Dendritic cell treated with granulocyte-macrophage colony-stimulating factor and Interleukin-4, amounts not matched to agents 40 ng/mL and 50 ng/mL, for 4 days (primary cell): ENCODE measurements at regions not wholly inside any gene's neighbourhood (a gene's known extent, or its start where the extent isn't known, plus 50 kb on each side); places are given as distances from the start of the nearest gene placed in this dataset.
"Not testable (repeated sequence)": the region's sequence is repeated elsewhere in the genome, so short reads cannot be mapped to it uniquely, and the experiment has no call there.

Experiments used
- H3K27ac Mint-ChIP-seq: one replicate; pipeline ENCODE4 v1.8.0; 2022; ENCODE audit warnings: mild to moderate bottlenecking, mixed read lengths
- H3K27me3 Mint-ChIP-seq: one replicate; pipeline ENCODE4 v1.8.0; 2022; ENCODE audit warnings: mild to moderate bottlenecking, mixed read lengths
- H3K36me3 Mint-ChIP-seq: one replicate; pipeline ENCODE4 v1.8.0; 2022; ENCODE audit warnings: low read depth, mixed read lengths
- H3K4me1 Mint-ChIP-seq: one replicate; pipeline ENCODE4 v1.8.0; 2022; ENCODE audit warnings: low read depth, mixed read lengths
- H3K4me3 Mint-ChIP-seq: one replicate; pipeline ENCODE4 v1.8.0; 2022; ENCODE audit warnings: mild to moderate bottlenecking, moderate library complexity, mixed read lengths
- H3K9me3 Mint-ChIP-seq: one replicate; pipeline ENCODE4 v1.8.0; 2022; ENCODE audit warnings: mixed read lengths
- intact Hi-C: fragments of 100-400 bp; cut with micrococcal nuclease; formaldehyde crosslinking; loops from one replicate; pipeline ENCODE4 v1.15.0; 2022

DNA sequence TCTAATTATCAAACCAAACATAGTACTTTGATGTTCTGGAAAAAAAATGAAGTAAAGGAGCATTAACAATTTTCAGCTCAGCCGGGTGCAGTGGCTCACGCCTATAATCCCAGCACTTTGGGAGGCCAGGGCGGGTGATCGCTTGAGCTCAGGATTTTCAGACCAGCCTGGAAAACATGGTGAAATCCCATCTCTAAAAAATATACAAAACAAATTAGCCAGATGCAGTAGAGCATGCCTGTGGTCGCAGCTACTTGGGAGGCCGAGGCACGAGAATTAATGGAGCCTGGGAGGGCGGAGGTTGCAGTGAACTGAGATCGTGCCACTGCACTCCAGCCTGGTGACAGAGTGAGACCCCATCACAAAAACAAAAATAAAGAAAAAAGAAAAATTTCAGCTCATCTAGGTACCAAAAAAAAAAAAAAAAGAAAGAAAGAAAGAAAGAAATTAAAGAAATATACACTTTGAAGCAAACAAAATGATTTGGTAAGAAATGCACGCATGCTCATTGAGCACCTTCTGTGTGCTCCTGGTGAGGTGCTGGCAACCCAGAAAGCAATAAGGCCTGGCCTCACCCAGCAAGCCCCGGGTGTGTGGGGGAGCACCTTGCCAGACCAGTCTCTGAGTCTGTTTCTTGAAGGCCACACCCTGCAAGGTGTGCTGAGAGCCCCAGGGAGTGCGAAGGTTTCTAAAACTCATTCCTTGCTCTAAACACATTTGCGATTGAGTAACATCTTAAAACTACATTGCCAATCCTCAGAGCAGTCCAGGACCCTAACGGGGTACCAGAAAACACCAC, 133.5 kb downstream of the TFCP2L1 start:
- peaks cover 1% of the 10 kb centered on the region for H3K9me3 Mint-ChIP-seq
- intact Hi-C loops: no loop called here
- H3K4me3 Mint-ChIP-seq: no peak overlapping the region
- H3K36me3 Mint-ChIP-seq: no peaks in the 10 kb centered on the region
- H3K27ac Mint-ChIP-seq: no peak overlapping the region
- no peaks in the 10 kb centered on the region for H3K27me3 Mint-ChIP-seq
- peaks cover 6% of the 10 kb centered on the region for H3K4me1 Mint-ChIP-seq

DNA sequence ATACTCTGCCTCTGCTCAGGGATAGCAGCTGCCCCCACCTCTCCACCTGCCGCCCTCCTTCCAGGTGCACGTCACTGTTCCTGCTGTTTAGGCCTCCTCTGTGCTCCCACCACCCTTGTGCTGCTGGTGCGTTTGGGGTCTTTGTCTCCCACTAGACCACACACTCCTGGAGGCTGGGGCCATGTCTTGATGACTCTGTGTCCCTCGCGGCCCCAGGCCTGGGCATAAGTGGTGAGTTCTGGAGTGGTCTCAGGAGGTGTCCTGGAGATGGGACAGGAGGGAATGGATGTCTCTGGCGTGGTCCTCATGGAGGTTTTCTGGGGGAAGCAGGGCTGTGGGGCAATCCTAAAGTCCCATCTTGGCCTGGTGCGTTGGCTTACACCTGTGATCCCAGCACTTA, 132.1 kb downstream of the TFCP2L1 start:
- intact Hi-C loops: no loop called here
- peaks cover 6% of the 10 kb centered on the region for H3K4me1 Mint-ChIP-seq
- no peaks in the 10 kb centered on the region for H3K36me3 Mint-ChIP-seq
- H3K9me3 Mint-ChIP-seq: peaks cover 15% of the 10 kb centered on the region
- no peaks in the 10 kb centered on the region for H3K27me3 Mint-ChIP-seq
- H3K4me3 Mint-ChIP-seq: no peak overlapping the region
- no peak overlapping the region for H3K27ac Mint-ChIP-seq

DNA sequence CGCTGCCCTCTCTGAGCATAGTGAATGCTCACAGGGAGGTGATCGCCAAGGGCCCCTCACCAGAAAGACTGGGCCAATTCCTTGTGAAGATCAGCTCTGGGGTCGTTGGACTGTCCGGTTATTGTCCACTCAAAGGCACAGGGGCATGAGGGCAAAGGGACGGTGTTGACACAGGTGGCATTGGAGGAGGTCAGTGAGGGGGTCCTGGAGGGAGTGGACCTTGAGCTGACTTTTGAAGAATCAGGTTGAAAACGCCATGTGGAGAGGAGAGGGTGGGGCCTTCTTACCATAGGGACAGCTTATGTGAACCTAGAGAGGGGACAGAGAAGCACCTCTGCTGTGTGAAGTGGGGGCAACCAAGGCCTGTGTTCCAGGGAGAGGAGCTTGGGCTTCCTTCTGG, 131.5 kb downstream of the TFCP2L1 start:
- intact Hi-C loops: no loop called here
- Mint-ChIP-seq H3K4me1 (peaks cover 6% of the 10 kb centered on the region), H3K27me3 (no peaks in the 10 kb centered on the region), H3K36me3 (no peaks in the 10 kb centered on the region), H3K27ac (no peak overlapping the region), H3K4me3 (no peak overlapping the region), H3K9me3 (peaks cover 21% of the 10 kb centered on the region)

DNA sequence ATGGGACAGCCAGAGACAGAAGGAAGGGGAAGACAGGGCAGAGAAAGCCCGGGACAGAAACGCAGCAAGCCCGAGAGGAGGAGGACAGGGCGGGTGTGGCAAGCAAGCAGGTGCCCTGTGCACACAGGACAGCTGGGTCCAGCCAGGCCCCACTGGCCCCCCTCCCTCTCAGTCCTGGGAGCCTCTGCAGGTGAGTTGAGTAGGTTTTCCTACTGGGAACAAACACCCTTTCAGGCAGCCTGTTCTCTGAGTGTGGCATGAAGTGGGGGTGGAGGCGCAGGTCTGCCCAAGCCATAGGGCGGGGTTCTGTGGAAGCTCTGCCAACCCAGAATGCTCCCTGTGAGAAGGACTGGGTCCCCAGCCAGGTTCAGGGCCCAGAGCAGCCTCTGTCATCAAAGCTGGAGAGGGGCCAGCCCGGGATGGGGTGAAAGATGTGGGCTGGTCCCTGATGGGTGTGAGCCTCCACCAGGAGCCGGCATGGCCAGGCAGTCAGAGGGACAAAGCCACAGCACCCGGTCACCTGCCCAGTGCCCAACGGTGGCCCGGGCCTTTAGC, 129.4 kb downstream of the TFCP2L1 start:
- H3K27me3 Mint-ChIP-seq: no peaks in the 10 kb centered on the region
- intact Hi-C loops: no loop called here
- H3K9me3 Mint-ChIP-seq: peaks cover 26% of the 10 kb centered on the region
- no peaks in the 10 kb centered on the region for H3K36me3 Mint-ChIP-seq
- no peak overlapping the region for H3K4me3 Mint-ChIP-seq
- peaks cover 6% of the 10 kb centered on the region for H3K4me1 Mint-ChIP-seq
- no peak overlapping the region for H3K27ac Mint-ChIP-seq

DNA sequence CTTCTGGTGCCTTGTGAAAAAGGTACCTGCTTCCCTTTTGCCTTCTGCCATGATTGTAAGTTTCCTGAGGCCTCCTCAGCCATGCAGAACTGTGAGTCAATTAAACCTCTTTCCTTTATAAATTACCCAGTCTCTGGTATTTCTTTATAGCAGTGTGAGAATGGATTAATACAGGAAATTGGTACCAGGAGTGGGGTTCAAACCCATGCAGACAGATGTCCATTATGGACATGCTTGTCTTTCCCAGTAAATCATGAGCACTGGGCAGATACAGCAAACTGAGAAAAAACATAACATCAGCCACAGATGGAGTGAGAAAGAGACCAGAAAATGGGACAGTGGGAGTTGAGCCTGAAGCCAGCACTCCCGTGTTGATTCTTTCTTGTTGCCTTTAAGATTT, 127.5 kb downstream of the TFCP2L1 start:
- H3K27ac Mint-ChIP-seq, H3K36me3 Mint-ChIP-seq, H3K4me1 Mint-ChIP-seq, intact Hi-C loops, H3K27me3 Mint-ChIP-seq, H3K4me3 Mint-ChIP-seq: not testable (repeated sequence)
- peaks cover 26% of the 10 kb centered on the region for H3K9me3 Mint-ChIP-seq

DNA sequence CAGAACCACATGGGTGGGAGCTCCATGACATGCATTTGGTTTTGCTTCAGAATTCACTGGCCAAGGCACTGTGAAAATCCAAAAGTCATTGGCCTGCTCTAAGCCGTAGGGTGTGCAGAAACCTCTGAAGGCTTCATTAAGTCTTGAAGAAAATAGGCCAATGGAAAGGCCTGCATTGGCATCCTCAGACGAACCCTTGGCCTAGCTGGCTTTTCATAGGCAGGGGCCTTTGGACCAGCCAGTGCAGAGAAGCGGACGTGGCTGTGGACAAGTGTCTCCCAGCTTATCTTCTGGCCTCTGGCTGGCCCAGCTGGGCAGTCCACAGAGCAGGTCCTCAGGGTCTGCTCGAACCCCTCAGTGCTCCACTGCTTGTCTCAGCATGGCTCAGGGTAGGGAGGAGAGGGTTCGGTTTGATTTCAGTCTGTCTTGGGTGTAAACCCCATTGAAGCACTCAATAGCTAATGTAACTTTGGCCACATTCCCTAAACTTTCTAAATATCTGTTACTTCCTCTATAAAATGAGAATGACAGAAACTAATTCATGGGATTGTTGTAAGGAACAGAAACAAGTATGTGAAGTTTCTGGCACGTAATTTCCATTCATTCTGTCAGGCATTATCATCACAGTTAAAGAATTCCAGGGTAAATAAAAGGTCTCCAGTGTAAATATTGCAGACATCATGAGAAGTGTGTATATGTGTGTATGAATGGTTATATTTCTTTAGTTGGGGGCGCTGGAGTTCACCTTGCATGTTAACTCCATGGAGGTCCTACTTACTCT, 125.5 kb downstream of the TFCP2L1 start:
- no peaks in the 10 kb centered on the region for H3K27me3 Mint-ChIP-seq
- H3K36me3 Mint-ChIP-seq: no peaks in the 10 kb centered on the region
- peaks cover 33% of the 10 kb centered on the region for H3K9me3 Mint-ChIP-seq
- no peak overlapping the region for H3K4me3 Mint-ChIP-seq
- peaks cover 6% of the 10 kb centered on the region for H3K4me1 Mint-ChIP-seq
- no peak overlapping the region for H3K27ac Mint-ChIP-seq
- intact Hi-C loops: no loop called here

DNA sequence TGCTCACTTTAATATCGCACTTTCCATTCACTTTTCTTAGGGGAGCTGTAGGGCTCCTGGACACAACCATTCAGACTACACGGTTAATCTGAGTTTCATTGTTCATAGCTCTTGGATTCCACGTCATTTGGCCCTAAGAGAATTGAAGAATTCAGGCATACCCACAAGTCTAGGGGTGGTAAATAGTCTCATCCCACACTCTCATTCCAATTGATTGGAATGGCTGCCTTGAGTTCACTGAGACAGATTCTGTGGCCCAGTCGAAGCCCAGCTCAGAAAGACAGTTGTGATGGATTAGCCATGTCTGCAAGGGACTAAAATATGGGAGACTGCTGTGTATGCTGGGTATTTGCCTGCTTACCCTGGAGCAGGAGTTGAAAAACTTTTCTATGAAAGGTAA, 124.6 kb downstream of the TFCP2L1 start:
- peaks cover 2% of the 10 kb centered on the region for H3K4me1 Mint-ChIP-seq
- H3K27me3 Mint-ChIP-seq: no peaks in the 10 kb centered on the region
- H3K4me3 Mint-ChIP-seq: no peak overlapping the region
- intact Hi-C loops: no loop called here
- H3K36me3 Mint-ChIP-seq: no peaks in the 10 kb centered on the region
- no peak overlapping the region for H3K27ac Mint-ChIP-seq
- peaks cover 33% of the 10 kb centered on the region for H3K9me3 Mint-ChIP-seq

DNA sequence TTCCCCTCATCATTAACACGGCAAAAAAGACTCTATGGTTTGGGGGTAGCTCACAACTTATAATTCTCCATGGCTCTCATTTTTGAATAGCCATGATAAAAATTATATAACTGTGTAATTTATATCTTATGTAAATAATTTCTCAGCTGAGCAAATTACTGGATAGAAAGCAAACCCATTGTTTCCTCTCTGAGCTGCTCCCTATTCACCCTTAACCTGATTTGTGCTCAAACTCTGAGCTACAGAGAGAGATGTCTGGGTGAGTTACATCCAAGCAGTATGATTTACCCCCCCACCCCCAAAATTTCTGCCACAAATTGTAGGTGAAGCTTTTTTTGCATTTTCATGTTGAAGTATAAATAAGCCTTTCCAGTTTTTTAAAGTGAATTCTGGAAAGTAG, 123.7 kb downstream of the TFCP2L1 start:
- intact Hi-C loops: no loop called here
- Mint-ChIP-seq H3K36me3 (no peaks in the 10 kb centered on the region), H3K4me1 (no peaks in the 10 kb centered on the region), H3K9me3 (peaks cover 33% of the 10 kb centered on the region), H3K27ac (no peak overlapping the region), H3K27me3 (no peaks in the 10 kb centered on the region), H3K4me3 (no peak overlapping the region)

DNA sequence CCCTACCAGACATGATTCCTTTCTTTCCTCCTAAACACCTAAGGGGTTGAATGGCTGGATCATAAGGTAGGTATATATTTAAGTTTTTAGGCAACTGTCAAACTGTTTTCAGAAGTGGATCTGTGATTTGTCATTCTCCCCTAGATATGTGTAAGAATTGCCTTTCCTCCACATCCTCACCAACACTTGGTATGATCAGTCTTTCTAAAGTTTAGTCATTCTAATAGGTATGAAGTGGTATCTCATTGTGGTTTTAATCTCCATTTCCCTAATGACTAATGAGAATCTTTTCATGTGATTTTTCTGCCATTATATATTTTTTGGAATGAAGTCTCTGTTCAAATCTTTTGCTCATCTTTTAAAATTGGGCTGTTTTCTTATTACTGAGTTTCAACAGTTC, 122.1 kb downstream of the TFCP2L1 start:
- no peak overlapping the region for H3K4me3 Mint-ChIP-seq
- H3K27ac Mint-ChIP-seq: no peak overlapping the region
- no peaks in the 10 kb centered on the region for H3K36me3 Mint-ChIP-seq
- H3K4me1 Mint-ChIP-seq: no peaks in the 10 kb centered on the region
- H3K27me3 Mint-ChIP-seq: peaks cover 3% of the 10 kb centered on the region
- intact Hi-C loops: no loop called here
- peaks cover 18% of the 10 kb centered on the region for H3K9me3 Mint-ChIP-seq

DNA sequence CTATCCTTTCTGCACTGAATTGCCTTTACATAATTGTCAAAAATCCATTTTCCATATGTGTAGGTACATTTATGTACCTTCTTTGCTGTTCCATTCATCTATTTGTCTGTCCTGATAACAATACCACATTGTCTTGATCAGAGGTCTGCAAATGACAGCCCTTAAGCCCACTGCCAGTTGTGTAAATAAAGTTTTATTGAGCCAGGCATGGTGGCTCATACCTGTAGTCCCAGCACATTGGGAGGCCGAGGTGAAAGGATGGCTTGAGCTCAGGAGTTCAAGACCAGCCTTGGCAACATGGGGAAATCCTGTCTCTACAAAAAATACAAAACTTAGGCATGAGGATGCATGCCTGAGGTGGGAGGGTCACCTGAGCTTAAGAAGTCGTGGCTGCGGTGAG, 121.0 kb downstream of the TFCP2L1 start:
- peaks cover 3% of the 10 kb centered on the region for H3K27me3 Mint-ChIP-seq
- intact Hi-C loops: no loop called here
- no peaks in the 10 kb centered on the region for H3K4me1 Mint-ChIP-seq
- no peaks in the 10 kb centered on the region for H3K36me3 Mint-ChIP-seq
- H3K9me3 Mint-ChIP-seq: peaks cover 7% of the 10 kb centered on the region
- no peak overlapping the region for H3K27ac Mint-ChIP-seq
- no peak overlapping the region for H3K4me3 Mint-ChIP-seq

DNA sequence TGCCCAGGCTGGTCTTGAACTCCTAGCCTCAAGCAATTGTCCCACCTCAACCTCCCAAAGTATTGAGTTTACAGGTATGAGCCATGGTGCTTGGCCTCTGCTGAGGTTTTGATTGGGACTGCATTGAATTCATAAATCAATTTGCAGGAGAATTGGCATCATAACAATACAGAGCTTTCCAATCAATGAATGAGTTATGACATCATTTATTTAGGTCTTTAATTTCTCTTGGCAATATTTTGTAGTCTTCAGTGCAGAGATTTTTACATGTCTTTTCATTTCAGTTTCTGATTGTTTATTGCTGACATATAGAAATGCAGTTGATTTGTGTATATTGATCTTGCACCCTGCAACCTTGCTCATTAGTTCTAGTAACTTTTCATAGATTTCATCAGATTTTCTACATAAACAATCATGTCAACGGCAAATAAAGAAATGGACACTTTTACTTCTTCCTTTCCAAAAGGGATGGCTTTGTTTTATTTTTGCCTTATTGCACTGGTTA, 119.9 kb downstream of the TFCP2L1 start:
- no peaks in the 10 kb centered on the region for H3K36me3 Mint-ChIP-seq
- intact Hi-C loops: no loop called here
- H3K27me3 Mint-ChIP-seq: peaks cover 6% of the 10 kb centered on the region
- peaks cover 7% of the 10 kb centered on the region for H3K9me3 Mint-ChIP-seq
- H3K27ac Mint-ChIP-seq: no peak overlapping the region
- H3K4me3 Mint-ChIP-seq: no peak overlapping the region
- H3K4me1 Mint-ChIP-seq: no peaks in the 10 kb centered on the region
